Amniotic stem cell (primary cell): ENCODE measurements at regions not wholly inside any gene's neighbourhood (a gene's known extent, or its start where the extent isn't known, plus 50 kb on each side); places are given as distances from the start of the nearest gene placed in this dataset.

Source experiments
- DNase-seq: peaks from one replicate; lab custom pipeline; 2025; lab: John Stamatoyannopoulos, UW

- DNase-seq = no peak
Observed at GRCh38 chr4:176631611-176632010, 161.1 kb downstream of the VEGFC start.
